ENCODE measurements at regions not wholly inside any gene's neighbourhood (a gene's known extent, or its start where the extent isn't known, plus 50 kb on each side); places are given as distances from the start of the nearest gene placed in this dataset.

DNA sequence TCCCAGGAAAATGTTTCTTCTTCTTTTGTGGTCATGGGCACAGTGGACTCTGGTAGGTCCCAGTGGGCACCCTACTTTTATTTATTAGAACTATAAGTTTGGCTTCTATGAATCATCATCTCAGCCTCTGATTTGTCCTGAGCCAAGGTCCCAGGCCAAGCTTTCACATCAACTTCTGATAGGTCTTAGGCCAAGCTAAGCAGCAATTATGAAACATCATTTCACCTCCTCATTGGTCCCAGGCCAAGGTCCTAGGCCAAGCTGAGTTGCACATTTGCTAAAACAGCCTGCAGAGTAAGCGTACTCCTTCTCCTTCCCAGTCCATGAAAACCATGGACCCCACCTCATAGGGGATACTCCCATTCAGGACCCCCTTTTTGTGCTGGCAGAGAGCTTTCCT lies 87.4 kb upstream of the UTY start:
- Mint-ChIP-seq H3K27ac (no peak overlapping the region), H3K36me3 (no peaks in the 10 kb centered on the region), H3K4me3 (no peak overlapping the region), H3K27me3 (ENCODE audit: low read depth in 3 of 3) (peaks cover 0 to 2% (median 0%) of the 10 kb centered on the region in 3 donors), H3K4me1 (no peaks in the 10 kb centered on the region), H3K9me3 (peaks cover 0 to 10% (median 0%) of the 10 kb centered on the region in 7 donors)
- Histone ChIP-seq H3K4me2 (replicated peaks; ENCODE audit: extremely low read depth, low read length, poor library complexity, severe bottlenecking) (no peak overlapping the region), H3K4me1 (ENCODE audit: control insufficient read depth in 1 of 2, insufficient read depth in 2 of 2, low read length in 2 of 2) (no peaks in the 10 kb centered on the region), H2AFZ (ENCODE audit: insufficient read depth, low read depth, low read length, poor library complexity, severe bottlenecking) (no peak overlapping the region), H3K27ac (ENCODE audit: low read depth in 1 of 2, low read length in 2 of 2) (no peak overlapping the region), H3K9me3 (replicated peaks in 1 of 2; ENCODE audit: control insufficient read depth in 1 of 2, insufficient read depth in 1 of 2, low read length in 2 of 2) (peaks cover 0 to 5% of the 10 kb centered on the region in 2 donors), H3K4me3 (replicated peaks in 1 of 3; ENCODE audit: low read depth in 2 of 3, low read length in 3 of 3) (no peak overlapping the region), H3K79me2 (ENCODE audit: insufficient read depth, low read length) (no peaks in the 10 kb centered on the region), H3K9ac (ENCODE audit: insufficient read depth, low read length, poor library complexity, severe bottlenecking) (no peak overlapping the region), H3K36me3 (replicated peaks in 1 of 2; ENCODE audit: control insufficient read depth in 1 of 2, insufficient read depth in 2 of 2, low read length in 2 of 2) (no peaks in the 10 kb centered on the region), H3K27me3 (ENCODE audit: control insufficient read depth in 2 of 2, insufficient read depth in 2 of 2, low read length in 2 of 2) (no peaks in the 10 kb centered on the region), H4K20me1 (ENCODE audit: insufficient read depth, low read length) (no peaks in the 10 kb centered on the region)
- intact Hi-C loops (cut with micrococcal nuclease), result no loop called here
- DNase-seq, result no peak
- TF ChIP-seq, protein P1, sequence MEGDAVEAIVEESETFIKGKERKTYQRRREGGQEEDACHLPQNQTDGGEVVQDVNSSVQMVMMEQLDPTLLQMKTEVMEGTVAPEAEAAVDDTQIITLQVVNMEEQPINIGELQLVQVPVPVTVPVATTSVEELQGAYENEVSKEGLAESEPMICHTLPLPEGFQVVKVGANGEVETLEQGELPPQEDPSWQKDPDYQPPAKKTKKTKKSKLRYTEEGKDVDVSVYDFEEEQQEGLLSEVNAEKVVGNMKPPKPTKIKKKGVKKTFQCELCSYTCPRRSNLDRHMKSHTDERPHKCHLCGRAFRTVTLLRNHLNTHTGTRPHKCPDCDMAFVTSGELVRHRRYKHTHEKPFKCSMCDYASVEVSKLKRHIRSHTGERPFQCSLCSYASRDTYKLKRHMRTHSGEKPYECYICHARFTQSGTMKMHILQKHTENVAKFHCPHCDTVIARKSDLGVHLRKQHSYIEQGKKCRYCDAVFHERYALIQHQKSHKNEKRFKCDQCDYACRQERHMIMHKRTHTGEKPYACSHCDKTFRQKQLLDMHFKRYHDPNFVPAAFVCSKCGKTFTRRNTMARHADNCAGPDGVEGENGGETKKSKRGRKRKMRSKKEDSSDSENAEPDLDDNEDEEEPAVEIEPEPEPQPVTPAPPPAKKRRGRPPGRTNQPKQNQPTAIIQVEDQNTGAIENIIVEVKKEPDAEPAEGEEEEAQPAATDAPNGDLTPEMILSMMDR (IDR thresholded peaks at IDR 0.05), result no peak
- 100% methylated on average over 1 of the region's 1 CpG for WGBS (ENCODE audit: insufficient coverage)

DNA sequence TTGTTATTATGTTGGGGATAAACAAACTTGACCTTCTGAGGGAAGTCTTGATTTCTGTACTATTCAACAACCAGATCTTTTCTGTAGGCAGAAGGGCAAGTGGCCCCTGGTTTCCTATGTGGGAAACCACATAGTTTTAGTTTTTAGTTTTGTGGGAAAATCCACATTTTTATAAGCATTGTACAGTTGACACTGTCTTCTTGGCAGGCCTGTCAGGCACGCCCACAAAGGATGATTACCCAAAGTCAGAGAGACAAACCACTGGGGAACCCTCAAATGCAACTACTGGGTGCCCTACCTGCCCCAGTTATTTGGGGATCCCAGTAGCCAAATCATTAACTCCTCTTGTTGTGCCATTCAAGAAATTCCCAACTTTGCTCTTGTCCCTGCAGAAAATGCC lies 75.1 kb upstream of the UTY start:
- DNase-seq, result no peak
- TF ChIP-seq, protein P1 (IDR thresholded peaks at IDR 0.05), result no peak
- Histone ChIP-seq H3K36me3 (replicated peaks in 1 of 2; ENCODE audit: control insufficient read depth in 1 of 2, insufficient read depth in 2 of 2, low read length in 2 of 2) (no peaks in the 10 kb centered on the region), H3K9ac (ENCODE audit: insufficient read depth, low read length, poor library complexity, severe bottlenecking) (no peak overlapping the region), H2AFZ (ENCODE audit: insufficient read depth, low read depth, low read length, poor library complexity, severe bottlenecking) (no peak overlapping the region), H3K27me3 (ENCODE audit: control insufficient read depth in 2 of 2, insufficient read depth in 2 of 2, low read length in 2 of 2) (no peaks in the 10 kb centered on the region), H3K9me3 (replicated peaks in 1 of 2; ENCODE audit: control insufficient read depth in 1 of 2, insufficient read depth in 1 of 2, low read length in 2 of 2) (no peaks in the 10 kb centered on the region), H3K4me1 (ENCODE audit: control insufficient read depth in 1 of 2, insufficient read depth in 2 of 2, low read length in 2 of 2) (no peaks in the 10 kb centered on the region), H3K79me2 (ENCODE audit: insufficient read depth, low read length) (no peaks in the 10 kb centered on the region), H3K4me2 (replicated peaks; ENCODE audit: extremely low read depth, low read length, poor library complexity, severe bottlenecking) (no peak overlapping the region), H4K20me1 (ENCODE audit: insufficient read depth, low read length) (no peaks in the 10 kb centered on the region), H3K27ac (ENCODE audit: low read depth in 1 of 2, low read length in 2 of 2) (no peak overlapping the region), H3K4me3 (replicated peaks in 1 of 3; ENCODE audit: low read depth in 2 of 3, low read length in 3 of 3) (no peak overlapping the region)
- no peak overlapping the region for H3K4me3 Mint-ChIP-seq
- intact Hi-C loops (cut with micrococcal nuclease), result no loop called here
- no peak overlapping the region for H3K27ac Mint-ChIP-seq
- H3K27me3 Mint-ChIP-seq (ENCODE audit: low read depth in 3 of 3), result no peaks in the 10 kb centered on the region
- peaks cover 0 to 10% (median 0%) of the 10 kb centered on the region in 7 donors for H3K9me3 Mint-ChIP-seq
- no CpG with 5 or more reads among the region's 1 CpG for WGBS (ENCODE audit: insufficient coverage)
- no peaks in the 10 kb centered on the region for H3K36me3 Mint-ChIP-seq
- H3K4me1 Mint-ChIP-seq, result no peaks in the 10 kb centered on the region

Measured in CD14-positive monocyte (primary cell).